GM12878 (cell line): ENCODE measurements at regions not wholly inside any gene's neighbourhood (a gene's known extent, or its start where the extent isn't known, plus 50 kb on each side); places are given as distances from the start of the nearest gene placed in this dataset.

Experiments
- BACH1 ChIP-seq: fragments of 450-650 bp; IDR thresholded peaks from 2 replicates; pipeline ENCODE4 v1.6.1; 2017; ENCODE audit warnings: mild to moderate bottlenecking, borderline replicate concordance
- BMI1 ChIP-seq: fragments of 450-650 bp; IDR thresholded peaks from 2 replicates; pipeline ENCODE4 v1.6.1; 2016; ENCODE audit warnings: mild to moderate bottlenecking, moderate library complexity, borderline replicate concordance
- CBFB ChIP-seq: IDR thresholded peaks from 2 replicates; pipeline ENCODE4 v1.6.1; 2016; ENCODE audit warnings: antibody characterized with exemption, low read depth
- CHD1 ChIP-seq: IDR thresholded peaks from 2 replicates; pipeline ENCODE4 v1.6.1; 2012; ENCODE audit warnings: low read depth, low read length, improper control_type of control experiment
- EGR1 ChIP-seq, 2 experiments: IDR thresholded peaks; 1 replicate in 1 of 2; 2 replicates in 1 of 2; pipeline ENCODE4 v1.6.1; 2011 to 2012; ENCODE audit warnings: low read depth in 2 of 2, low read length in 2 of 2, borderline replicate concordance in 1 of 2, mild to moderate bottlenecking in 1 of 2, moderate library complexity in 1 of 2
- EP300 ChIP-seq, 2 experiments: fragments of 150-350 bp in 1 of 2; IDR thresholded peaks; 2 replicates each; pipeline ENCODE4 v1.6.1; 2011 to 2012; ENCODE audit warnings: low read depth in 2 of 2, low read length in 2 of 2, borderline replicate concordance in 1 of 2, improper control_type of control experiment in 1 of 2, inconsistent platforms in 1 of 2; ENCODE audit not compliant: control insufficient read depth in 1 of 2
- FOS ChIP-seq: IDR thresholded peaks from 3 replicates; pipeline ENCODE4 v1.6.1; 2011; ENCODE audit warnings: borderline replicate concordance; ENCODE audit not compliant: insufficient read length; ENCODE audit errors: extremely low read depth
- FOXM1 ChIP-seq: IDR thresholded peaks from 2 replicates; pipeline ENCODE4 v1.6.1; 2012; ENCODE audit warnings: low read depth, mild to moderate bottlenecking, inconsistent platforms, low read length, moderate library complexity
- HSF1 ChIP-seq: fragments of 150-350 bp; IDR thresholded peaks from 2 replicates; pipeline ENCODE4 v1.6.1; 2014; ENCODE audit warnings: mild to moderate bottlenecking, low read depth, low read length
- MXI1 ChIP-seq: fragments of 150-350 bp; IDR thresholded peaks from 2 replicates; pipeline ENCODE4 v1.6.1; 2011; ENCODE audit warnings: low read depth, mild to moderate bottlenecking, inconsistent platforms, low read length, improper control_type of control experiment
- PAX8 ChIP-seq: fragments of 450-650 bp; IDR thresholded peaks from 2 replicates; pipeline ENCODE4 v1.6.1; 2017; ENCODE audit warnings: mild to moderate bottlenecking, moderate library complexity
- PML ChIP-seq: IDR thresholded peaks from 2 replicates; pipeline ENCODE4 v1.6.1; 2012; ENCODE audit warnings: low read length, inconsistent platforms
- RAD51 ChIP-seq: fragments of 450-650 bp; IDR thresholded peaks from 2 replicates; pipeline ENCODE4 v1.6.1; 2016; ENCODE audit warnings: moderate library complexity, mild to moderate bottlenecking, inconsistent platforms
- RCOR1 ChIP-seq: conservative IDR thresholded peaks from 2 replicates; pipeline ENCODE4 v1.6.1; 2012; ENCODE audit warnings: low read depth, low read length, improper control_type of control experiment
- SMAD5 ChIP-seq: IDR thresholded peaks from 2 replicates; pipeline ENCODE4 v1.6.1; 2016; ENCODE audit warnings: antibody characterized with exemption, low read depth
- SMARCA5 ChIP-seq: fragments of 450-650 bp; IDR thresholded peaks from 2 replicates; pipeline ENCODE4 v1.6.1; 2017; ENCODE audit warnings: mild to moderate bottlenecking
- SP1 ChIP-seq: IDR thresholded peaks from one replicate; pipeline ENCODE4 v1.6.1; 2011; ENCODE audit warnings: low read depth, low read length
- SREBF2 ChIP-seq: IDR thresholded peaks from 2 replicates; pipeline ENCODE4 v1.6.1; 2012; ENCODE audit warnings: mild to moderate bottlenecking, low read length
- TAF1 ChIP-seq: IDR thresholded peaks from 2 replicates; pipeline ENCODE4 v1.6.1; 2011; ENCODE audit warnings: mild to moderate bottlenecking, low read depth, low read length, borderline replicate concordance
- WRNIP1 ChIP-seq: IDR thresholded peaks from 2 replicates; pipeline ENCODE4 v1.6.1; 2011; ENCODE audit warnings: low read depth, low read length, improper control_type of control experiment, borderline replicate concordance
- ZBED1 ChIP-seq: IDR thresholded peaks from 2 replicates; pipeline ENCODE4 v1.6.1; 2016; ENCODE audit warnings: borderline replicate concordance
- ZBTB33 ChIP-seq: fragments of 450-650 bp; IDR thresholded peaks from 2 replicates; pipeline ENCODE4 v1.6.1; 2017; ENCODE audit warnings: mild to moderate bottlenecking
- TF ChIP-seq, protein P1 (sequence below): fragments of 450-650 bp; formaldehyde crosslinking; IDR thresholded peaks from 2 replicates; pipeline ENCODE4 v1.4.0; 2020; ENCODE audit warnings: mild to moderate bottlenecking, moderate library complexity
- TF ChIP-seq, protein P2 (sequence below): fragments of 450-650 bp; IDR thresholded peaks from 2 replicates; pipeline ENCODE4 v1.6.1; 2017; ENCODE audit warnings: low read depth, mild to moderate bottlenecking, moderate library complexity

GRCh38 chr9:107218829-107219485 lies 64.1 kb upstream of the RAD23B start (continued):
- TF ChIP-seq SP1 (peak; percentile 22), FOXM1 (no peak), ZBED1 (no peak), SMAD5 (no peak), EGR1 (IDR thresholded peaks at IDR 0.05; ENCODE audit: borderline replicate concordance in 1 of 2, low read depth in 2 of 2, low read length in 2 of 2) (no peak), PML (no peak), PAX8 (no peak), SMARCA5 (peak; percentile 50), SREBF2 (no peak), BACH1 (no peak), CBFB (no peak), CHD1 (no peak), EP300 (IDR thresholded peaks at IDR 0.05; ENCODE audit: borderline replicate concordance in 1 of 2, control insufficient read depth in 1 of 2, low read depth in 2 of 2, low read length in 2 of 2) (peak; percentile 49 to 83; a peak in 3 of 4 replicates), RAD51 (peak; percentile 21; the same call in 1 of the 2 replicates), ZBTB33 (no peak), TAF1 (no peak), WRNIP1 (no peak), RCOR1 (no peak), MXI1 (0 out of 2 replicates have a peak, but pooled peaks have one; percentile 21), HSF1 (no peak), BMI1 (peak; percentile 72; the same call in 1 of the 2 replicates), FOS (no peak)
- TF ChIP-seq, protein P1, sequence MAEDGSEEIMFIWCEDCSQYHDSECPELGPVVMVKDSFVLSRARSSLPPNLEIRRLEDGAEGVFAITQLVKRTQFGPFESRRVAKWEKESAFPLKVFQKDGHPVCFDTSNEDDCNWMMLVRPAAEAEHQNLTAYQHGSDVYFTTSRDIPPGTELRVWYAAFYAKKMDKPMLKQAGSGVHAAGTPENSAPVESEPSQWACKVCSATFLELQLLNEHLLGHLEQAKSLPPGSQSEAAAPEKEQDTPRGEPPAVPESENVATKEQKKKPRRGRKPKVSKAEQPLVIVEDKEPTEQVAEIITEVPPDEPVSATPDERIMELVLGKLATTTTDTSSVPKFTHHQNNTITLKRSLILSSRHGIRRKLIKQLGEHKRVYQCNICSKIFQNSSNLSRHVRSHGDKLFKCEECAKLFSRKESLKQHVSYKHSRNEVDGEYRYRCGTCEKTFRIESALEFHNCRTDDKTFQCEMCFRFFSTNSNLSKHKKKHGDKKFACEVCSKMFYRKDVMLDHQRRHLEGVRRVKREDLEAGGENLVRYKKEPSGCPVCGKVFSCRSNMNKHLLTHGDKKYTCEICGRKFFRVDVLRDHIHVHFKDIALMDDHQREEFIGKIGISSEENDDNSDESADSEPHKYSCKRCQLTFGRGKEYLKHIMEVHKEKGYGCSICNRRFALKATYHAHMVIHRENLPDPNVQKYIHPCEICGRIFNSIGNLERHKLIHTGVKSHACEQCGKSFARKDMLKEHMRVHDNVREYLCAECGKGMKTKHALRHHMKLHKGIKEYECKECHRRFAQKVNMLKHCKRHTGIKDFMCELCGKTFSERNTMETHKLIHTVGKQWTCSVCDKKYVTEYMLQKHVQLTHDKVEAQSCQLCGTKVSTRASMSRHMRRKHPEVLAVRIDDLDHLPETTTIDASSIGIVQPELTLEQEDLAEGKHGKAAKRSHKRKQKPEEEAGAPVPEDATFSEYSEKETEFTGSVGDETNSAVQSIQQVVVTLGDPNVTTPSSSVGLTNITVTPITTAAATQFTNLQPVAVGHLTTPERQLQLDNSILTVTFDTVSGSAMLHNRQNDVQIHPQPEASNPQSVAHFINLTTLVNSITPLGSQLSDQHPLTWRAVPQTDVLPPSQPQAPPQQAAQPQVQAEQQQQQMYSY: no peak
- TF ChIP-seq, protein P2, sequence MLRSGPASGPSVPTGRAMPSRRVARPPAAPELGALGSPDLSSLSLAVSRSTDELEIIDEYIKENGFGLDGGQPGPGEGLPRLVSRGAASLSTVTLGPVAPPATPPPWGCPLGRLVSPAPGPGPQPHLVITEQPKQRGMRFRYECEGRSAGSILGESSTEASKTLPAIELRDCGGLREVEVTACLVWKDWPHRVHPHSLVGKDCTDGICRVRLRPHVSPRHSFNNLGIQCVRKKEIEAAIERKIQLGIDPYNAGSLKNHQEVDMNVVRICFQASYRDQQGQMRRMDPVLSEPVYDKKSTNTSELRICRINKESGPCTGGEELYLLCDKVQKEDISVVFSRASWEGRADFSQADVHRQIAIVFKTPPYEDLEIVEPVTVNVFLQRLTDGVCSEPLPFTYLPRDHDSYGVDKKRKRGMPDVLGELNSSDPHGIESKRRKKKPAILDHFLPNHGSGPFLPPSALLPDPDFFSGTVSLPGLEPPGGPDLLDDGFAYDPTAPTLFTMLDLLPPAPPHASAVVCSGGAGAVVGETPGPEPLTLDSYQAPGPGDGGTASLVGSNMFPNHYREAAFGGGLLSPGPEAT: peak; percentile 10; the same call in 1 of the 2 replicates
